Naive thymus-derived CD4-positive, alpha-beta T cell (primary cell): ENCODE measurements at regions not wholly inside any gene's neighbourhood (a gene's known extent, or its start where the extent isn't known, plus 50 kb on each side); places are given as distances from the start of the nearest gene placed in this dataset.

Experiments used
- ATAC-seq: fragments of 150-1000 bp; cut with Tn5 transposase; 2 replicates; pipeline ENCODE4 v1.10.0; 2021; ENCODE audit warnings: mild to moderate bottlenecking, moderate library complexity
- CTCF ChIA-PET: fragments of 350-600 bp; sonication (Branson Sonifier 250); formaldehyde crosslinking; loops from one replicate; lab custom pipeline; 2021; ENCODE audit warnings: antibody characterized with exemption; lab: Charles Lee
- POLR2A ChIA-PET: fragments of 350-600 bp; sonication (Branson Sonifier 250); formaldehyde crosslinking; loops from one replicate; lab custom pipeline; 2021; ENCODE audit warnings: antibody characterized with exemption, inconsistent platforms; lab: Charles Lee
- DNase-seq, 9 donors: peaks; one replicate each; pipeline versions ENCODE4 v3.0.0 to v3.0.0-alpha.2; 2020 to 2022; ENCODE audit warnings: mixed read lengths in 1 of 9
- H3K27ac ChIP-seq: one replicate; pipeline ENCODE4 v1.7.0; 2013; ENCODE audit warnings: mild to moderate bottlenecking, low read depth, low read length, moderate library complexity
- H3K27me3 ChIP-seq, 2 donors: one replicate each; pipeline ENCODE4 v1.7.0; 2013; ENCODE audit warnings: low read length in 2 of 2, mild to moderate bottlenecking in 2 of 2, moderate library complexity in 2 of 2; ENCODE audit not compliant: control insufficient read depth in 2 of 2, insufficient read depth in 2 of 2
- H3K36me3 ChIP-seq, 3 experiments: 1 replicate in 2 of 3; 2 replicates in 1 of 3; pipeline ENCODE4 v1.7.0; 2013; ENCODE audit warnings: low read length in 3 of 3, mild to moderate bottlenecking in 3 of 3, moderate library complexity in 1 of 3; ENCODE audit not compliant: insufficient read depth in 3 of 3, control insufficient read depth in 2 of 3
- H3K4me1 ChIP-seq, 2 donors: one replicate each; pipeline ENCODE4 v1.7.0; 2013; ENCODE audit warnings: low read length in 2 of 2, mild to moderate bottlenecking in 2 of 2, moderate library complexity in 1 of 2; ENCODE audit not compliant: control insufficient read depth in 2 of 2, insufficient read depth in 2 of 2
- H3K4me3 ChIP-seq: 2 replicates; pipeline ENCODE4 v1.7.0; 2013; ENCODE audit warnings: mild to moderate bottlenecking, low read length
- H3K9me3 ChIP-seq, 3 experiments: 1 replicate in 2 of 3; 2 replicates in 1 of 3; pipeline ENCODE4 v1.7.0; 2013; ENCODE audit warnings: low read length in 3 of 3; ENCODE audit not compliant: control insufficient read depth in 2 of 3
- H3K27ac Mint-ChIP-seq, 9 donors: one replicate each; pipeline ENCODE4 v1.8.0; 2020 to 2022; ENCODE audit warnings: mixed read lengths in 9 of 9, mild to moderate bottlenecking in 8 of 9, moderate library complexity in 5 of 9, inconsistent platforms in 2 of 9
- H3K27me3 Mint-ChIP-seq, 5 donors: one replicate each; pipeline ENCODE4 v1.8.0; 2021 to 2022; ENCODE audit warnings: mixed read lengths in 5 of 5, mild to moderate bottlenecking in 1 of 5
- H3K36me3 Mint-ChIP-seq, 5 donors: one replicate each; pipeline ENCODE4 v1.8.0; 2020 to 2022; ENCODE audit warnings: mixed read lengths in 5 of 5, mild to moderate bottlenecking in 3 of 5, inconsistent platforms in 1 of 5
- H3K4me1 Mint-ChIP-seq, 7 donors: one replicate each; pipeline ENCODE4 v1.8.0; 2020 to 2022; ENCODE audit warnings: mixed read lengths in 7 of 7, mild to moderate bottlenecking in 3 of 7, inconsistent platforms in 1 of 7
- H3K4me3 Mint-ChIP-seq, 10 donors: one replicate each; pipeline ENCODE4 v1.8.0; 2020 to 2022; ENCODE audit warnings: mild to moderate bottlenecking in 10 of 10, mixed read lengths in 10 of 10, moderate library complexity in 6 of 10, inconsistent platforms in 2 of 10
- H3K9me3 Mint-ChIP-seq, 11 donors: one replicate each; pipeline ENCODE4 v1.8.0; 2020 to 2022; ENCODE audit warnings: mixed read lengths in 11 of 11, mild to moderate bottlenecking in 4 of 11, inconsistent platforms in 1 of 11, moderate library complexity in 1 of 11
- intact Hi-C, 2 donors: fragments of 100-400 bp; cut with micrococcal nuclease; formaldehyde crosslinking; loops; one replicate each; pipeline ENCODE4 v1.15.1; 2023

DNA sequence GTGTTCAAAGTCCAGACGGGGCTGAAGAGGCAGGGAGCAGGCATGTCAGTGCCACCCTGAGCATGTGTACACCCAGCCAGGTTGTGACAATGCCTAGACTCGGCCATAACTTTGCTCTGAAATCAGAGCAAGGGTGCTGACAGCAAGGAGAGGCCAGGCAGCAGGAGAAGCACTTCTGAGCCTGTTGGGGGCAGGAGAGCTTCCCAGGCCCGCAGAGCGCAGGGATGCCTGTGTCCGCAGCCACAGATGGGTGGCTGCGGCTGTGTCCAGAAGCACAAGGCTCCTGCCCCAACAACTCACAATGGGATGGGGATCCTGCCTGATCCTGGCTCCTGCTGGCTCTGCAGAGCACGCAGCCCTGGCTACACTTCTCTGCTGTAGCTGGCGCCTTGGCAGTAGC is 373.9 kb downstream of the CHSY3 start:
- ChIA-PET CTCF (no interaction called here), POLR2A (no interaction called here)
- Mint-ChIP-seq H3K4me3 (no peak overlapping the region), H3K9me3 (peaks cover 0 to 4% (median 0%) of the 10 kb centered on the region in 11 donors), H3K27ac (no peak overlapping the region), H3K36me3 (no peaks in the 10 kb centered on the region), H3K27me3 (peaks cover 0 to 10% (median 0%) of the 10 kb centered on the region in 5 donors), H3K4me1 (no peaks in the 10 kb centered on the region)
- intact Hi-C loops: no loop called here
- DNase-seq (no peak), ATAC-seq (no peak)
- Histone ChIP-seq H3K27me3 (no peaks in the 10 kb centered on the region), H3K27ac (no peak overlapping the region), H3K4me1 (no peaks in the 10 kb centered on the region), H3K36me3 (no peaks in the 10 kb centered on the region), H3K4me3 (no peak overlapping the region), H3K9me3 (no peaks in the 10 kb centered on the region)

DNA sequence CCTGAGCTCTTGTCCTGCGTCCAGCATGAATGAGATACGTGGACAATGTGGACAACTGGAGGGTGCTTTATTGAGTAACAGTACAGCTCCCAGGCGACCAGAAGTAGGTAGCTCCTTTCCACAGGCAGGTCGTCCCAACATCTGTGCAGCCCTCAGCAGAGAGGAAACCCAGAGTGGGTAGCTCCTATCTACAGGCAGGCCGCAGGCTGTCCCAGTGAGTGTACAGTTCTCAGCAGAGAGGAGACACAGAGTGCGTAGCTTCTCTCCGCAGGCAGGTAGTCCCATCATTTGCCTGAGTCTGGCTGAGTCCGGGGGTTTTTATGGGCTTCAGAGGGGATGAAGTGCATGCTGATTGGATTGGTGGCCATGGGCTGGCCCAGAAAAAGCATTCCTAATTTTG is 373.3 kb downstream of the CHSY3 start:
- Histone ChIP-seq H3K27me3 (no peaks in the 10 kb centered on the region), H3K36me3 (no peaks in the 10 kb centered on the region), H3K4me1 (no peaks in the 10 kb centered on the region), H3K27ac (no peak overlapping the region), H3K9me3 (no peaks in the 10 kb centered on the region), H3K4me3 (no peak overlapping the region)
- Mint-ChIP-seq H3K27ac (no peak overlapping the region), H3K9me3 (peaks cover 0 to 4% (median 0%) of the 10 kb centered on the region in 11 donors), H3K4me1 (no peaks in the 10 kb centered on the region), H3K27me3 (peaks cover 0 to 10% (median 0%) of the 10 kb centered on the region in 5 donors), H3K36me3 (no peaks in the 10 kb centered on the region), H3K4me3 (no peak overlapping the region)
- CTCF ChIA-PET: no interaction called here
- POLR2A ChIA-PET: no interaction called here
- intact Hi-C loops: no loop called here
- DNase-seq: no peak
- no peak for ATAC-seq

DNA sequence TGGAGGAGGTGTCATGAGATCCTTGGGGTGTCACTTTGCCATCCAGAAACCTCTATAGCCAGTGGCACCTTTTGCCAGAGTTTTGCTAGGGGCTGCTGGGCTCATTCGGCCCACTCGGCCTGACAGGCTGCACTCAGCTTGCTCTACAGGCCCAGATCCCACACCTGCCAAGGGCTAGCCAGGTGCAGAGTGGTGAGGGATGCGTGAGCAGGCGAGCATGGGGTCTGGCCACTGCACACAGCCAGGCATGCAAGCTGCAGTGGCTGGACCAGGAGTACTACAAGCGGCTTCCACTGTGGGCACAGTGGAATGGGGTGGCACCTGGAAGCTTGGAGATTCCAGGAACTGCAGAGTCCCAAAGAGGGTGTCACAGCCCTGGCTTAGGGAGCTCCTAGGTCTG is 372.7 kb downstream of the CHSY3 start:
- no peak overlapping the region for H3K27ac Mint-ChIP-seq

DNA sequence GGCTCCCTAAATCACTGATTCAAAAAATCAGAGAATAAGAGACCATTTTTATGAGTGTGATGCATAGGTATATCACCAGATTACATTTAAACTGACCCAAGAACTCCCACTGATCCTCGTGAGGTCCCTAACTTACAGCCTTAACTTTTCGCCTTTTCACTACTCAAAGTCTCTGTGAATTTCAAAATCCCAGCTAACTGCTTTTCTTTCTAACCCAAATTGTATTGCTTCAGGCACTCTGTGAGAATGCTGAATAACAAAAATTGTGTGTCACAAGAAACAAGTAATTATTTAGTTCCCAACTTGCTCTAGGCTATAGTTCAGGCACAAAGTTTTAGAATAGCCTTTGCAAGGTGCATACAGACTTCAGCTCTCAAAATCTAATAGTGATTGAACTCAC is 368.6 kb downstream of the CHSY3 start:
- Histone ChIP-seq H3K36me3 (no peaks in the 10 kb centered on the region), H3K4me1 (no peaks in the 10 kb centered on the region), H3K27me3 (no peaks in the 10 kb centered on the region), H3K27ac (no peak overlapping the region), H3K9me3 (no peaks in the 10 kb centered on the region), H3K4me3 (no peak overlapping the region)
- ATAC-seq (no peak), DNase-seq (no peak)
- Mint-ChIP-seq H3K27ac (no peak overlapping the region), H3K4me3 (no peak overlapping the region), H3K9me3 (peaks cover 0 to 3% (median 0%) of the 10 kb centered on the region in 11 donors), H3K4me1 (no peaks in the 10 kb centered on the region), H3K36me3 (no peaks in the 10 kb centered on the region), H3K27me3 (peaks cover 0 to 10% (median 3%) of the 10 kb centered on the region in 5 donors)
- intact Hi-C loops: no loop called here
- ChIA-PET POLR2A (no interaction called here), CTCF (no interaction called here)

More for the DNA sequence above, 372.7 kb downstream of the CHSY3 start:
- H3K27ac ChIP-seq: no peak overlapping the region
- ATAC-seq (no peak), DNase-seq (no peak)
- H3K36me3 ChIP-seq: no peaks in the 10 kb centered on the region
- Mint-ChIP-seq H3K4me1 (no peaks in the 10 kb centered on the region), H3K36me3 (no peaks in the 10 kb centered on the region), H3K4me3 (no peak overlapping the region), H3K9me3 (peaks cover 0 to 2% (median 0%) of the 10 kb centered on the region in 11 donors), H3K27me3 (peaks cover 0 to 10% (median 0%) of the 10 kb centered on the region in 5 donors)
- no peak overlapping the region for H3K4me3 ChIP-seq
- no peaks in the 10 kb centered on the region for H3K27me3 ChIP-seq
- ChIA-PET CTCF (no interaction called here), POLR2A (no interaction called here)
- H3K9me3 ChIP-seq: no peaks in the 10 kb centered on the region
- H3K4me1 ChIP-seq: no peaks in the 10 kb centered on the region
- intact Hi-C loops: no loop called here

DNA sequence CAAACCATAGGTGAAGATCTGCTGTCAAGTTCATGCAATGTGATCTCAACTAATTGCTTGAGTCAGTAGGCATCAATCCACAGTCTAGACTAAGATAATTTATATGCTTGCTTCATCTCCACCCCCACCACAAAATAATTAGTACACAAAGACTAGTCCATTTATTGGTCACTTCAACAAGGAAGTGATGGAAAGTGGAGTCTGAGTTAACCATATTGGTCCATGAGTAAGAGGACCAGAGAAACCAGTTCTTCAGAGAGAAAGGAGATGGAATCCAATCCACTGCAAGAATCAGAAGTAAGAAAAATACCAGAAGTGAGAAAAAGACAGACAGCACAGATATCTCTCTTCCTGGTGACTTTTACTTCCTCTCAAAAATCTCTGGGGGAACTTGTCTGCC is 366.5 kb downstream of the CHSY3 start:
- no peaks in the 10 kb centered on the region for H3K9me3 ChIP-seq
- H3K27me3 ChIP-seq: no peaks in the 10 kb centered on the region
- Mint-ChIP-seq H3K9me3 (peaks cover 0 to 3% (median 0%) of the 10 kb centered on the region in 11 donors), H3K4me3 (no peak overlapping the region), H3K36me3 (no peaks in the 10 kb centered on the region), H3K27ac (no peak overlapping the region), H3K27me3 (peaks cover 0 to 9% (median 3%) of the 10 kb centered on the region in 5 donors), H3K4me1 (no peaks in the 10 kb centered on the region)
- ATAC-seq (no peak), DNase-seq (no peak)
- H3K4me1 ChIP-seq: no peaks in the 10 kb centered on the region
- H3K36me3 ChIP-seq: no peaks in the 10 kb centered on the region
- no peak overlapping the region for H3K27ac ChIP-seq
- H3K4me3 ChIP-seq: no peak overlapping the region
- CTCF ChIA-PET: no interaction called here
- POLR2A ChIA-PET: no interaction called here
- intact Hi-C loops: no loop called here

DNA sequence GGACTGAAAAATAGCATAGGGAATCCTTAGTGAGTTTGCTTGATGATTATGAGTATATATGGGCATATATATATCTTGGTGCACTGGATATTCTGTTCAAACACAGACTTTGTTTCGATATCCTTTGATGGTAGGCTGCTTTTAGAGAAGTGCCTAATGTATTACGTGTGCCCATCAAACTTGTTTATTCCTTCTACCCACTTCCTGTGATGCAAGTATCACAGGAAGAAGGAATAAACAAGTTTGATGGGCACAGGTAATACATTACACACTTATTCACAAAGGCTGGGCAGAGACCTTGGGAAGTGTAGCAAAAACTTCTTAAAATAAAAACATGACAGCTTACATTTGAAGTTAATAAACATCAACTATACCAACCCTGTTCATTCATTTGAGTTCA is 364.2 kb downstream of the CHSY3 start:
- Mint-ChIP-seq H3K9me3 (peaks cover 0 to 3% (median 0%) of the 10 kb centered on the region in 11 donors), H3K27ac (no peak overlapping the region), H3K36me3 (no peaks in the 10 kb centered on the region), H3K4me3 (no peak overlapping the region), H3K27me3 (peaks cover 0 to 5% (median 3%) of the 10 kb centered on the region in 5 donors), H3K4me1 (no peaks in the 10 kb centered on the region)
- Histone ChIP-seq H3K27me3 (no peaks in the 10 kb centered on the region), H3K36me3 (no peaks in the 10 kb centered on the region), H3K4me3 (no peak overlapping the region), H3K27ac (no peak overlapping the region), H3K9me3 (no peaks in the 10 kb centered on the region), H3K4me1 (no peaks in the 10 kb centered on the region)
- ChIA-PET POLR2A (no interaction called here), CTCF (no interaction called here)
- intact Hi-C loops: no loop called here
- DNase-seq (no peak), ATAC-seq (no peak)

DNA sequence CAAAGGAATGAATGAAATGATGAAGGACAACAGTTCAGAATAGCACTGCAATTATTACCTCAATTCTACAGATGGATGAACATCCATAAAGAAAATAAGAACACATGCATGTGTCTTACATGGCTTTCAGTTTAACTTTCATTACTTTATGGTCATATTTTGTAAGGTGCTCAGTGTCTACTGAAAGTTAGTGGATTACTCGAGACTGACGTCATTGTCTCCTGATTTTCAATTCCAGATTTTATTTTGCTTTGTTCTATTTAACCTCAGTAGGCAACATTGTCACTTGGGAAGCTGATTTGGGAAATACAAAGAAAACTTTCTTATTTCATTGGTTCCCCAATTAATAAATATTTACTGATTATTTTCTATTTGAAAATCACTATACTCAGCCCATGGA is 363.7 kb downstream of the CHSY3 start:
- Mint-ChIP-seq H3K4me1 (no peaks in the 10 kb centered on the region), H3K9me3 (peaks cover 0 to 3% (median 0%) of the 10 kb centered on the region in 11 donors), H3K27ac (no peak overlapping the region), H3K36me3 (no peaks in the 10 kb centered on the region), H3K27me3 (peaks cover 0 to 5% (median 3%) of the 10 kb centered on the region in 5 donors), H3K4me3 (no peak overlapping the region)
- H3K27me3 ChIP-seq: no peaks in the 10 kb centered on the region
- ATAC-seq (no peak), DNase-seq (no peak)
- H3K4me1 ChIP-seq: no peaks in the 10 kb centered on the region
- no peak overlapping the region for H3K4me3 ChIP-seq
- H3K9me3 ChIP-seq: no peaks in the 10 kb centered on the region
- CTCF ChIA-PET: no interaction called here
- intact Hi-C loops: no loop called here
- POLR2A ChIA-PET: no interaction called here
- no peaks in the 10 kb centered on the region for H3K36me3 ChIP-seq
- H3K27ac ChIP-seq: no peak overlapping the region
